Spleen (tissue), 7 donors: ENCODE measurements at regions not wholly inside any gene's neighbourhood (a gene's known extent, or its start where the extent isn't known, plus 50 kb on each side); places are given as distances from the start of the nearest gene placed in this dataset.

ENCODE experiments used
- POLR2A ChIP-seq, 3 donors: fragments of 450-650 bp; IDR thresholded peaks; one replicate each; pipeline ENCODE4 v1.5.1; 2017; ENCODE audit warnings: antibody characterized with exemption in 3 of 3, mild to moderate bottlenecking in 1 of 3
- POLR2AphosphoS5 ChIP-seq, 3 donors: sonication (generic); formaldehyde crosslinking; IDR thresholded peaks; one replicate each; pipeline ENCODE4 v1.5.1; 2017; ENCODE audit warnings: antibody characterized with exemption in 3 of 3
- TF ChIP-seq, protein P1 (sequence below), 11 experiments: fragments of 200-600 bp in 7 of 11; fragments of 450-650 bp in 4 of 11; sonication (generic) in 4 of 11; IDR thresholded peaks in 8 of 11; conservative IDR thresholded peaks in 3 of 11; 1 replicate in 7 of 11; 2 replicates in 4 of 11; pipeline versions ENCODE4 v1.4.0 to v1.8.0; 2016 to 2021; ENCODE audit warnings: antibody characterized with exemption in 11 of 11, inconsistent platforms in 4 of 11, mild to moderate bottlenecking in 1 of 11
- donor health status: DM: no; HTN: no; CAD: no; lungs with moderate emphysema.
- donor health status: DM: no; HTN: no; CAD: no.
- donor health status: DM: no; HTN: no; CAD: no.

DNA sequence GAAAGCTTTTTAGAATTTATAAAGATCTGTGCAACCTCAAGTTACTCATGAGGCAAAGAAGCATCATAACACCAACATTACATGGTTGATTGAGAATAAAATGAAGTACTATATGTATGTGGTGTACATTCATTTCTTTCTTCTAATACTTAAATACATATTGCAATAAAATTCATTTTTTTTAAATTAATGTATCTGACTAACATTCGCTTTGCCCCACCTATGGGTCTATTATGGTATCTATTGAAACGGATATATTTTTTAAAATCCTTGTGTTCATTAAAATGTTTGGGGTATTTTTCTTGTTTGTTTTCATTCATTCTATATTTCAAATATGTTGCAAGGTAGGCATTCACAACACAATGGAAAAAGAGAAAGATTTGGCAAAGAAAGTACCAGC lies 237.5 kb downstream of the DSEL start:
- no peak for TF ChIP-seq POLR2A (IDR thresholded peaks at IDR 0.05)
- TF ChIP-seq, protein P1, sequence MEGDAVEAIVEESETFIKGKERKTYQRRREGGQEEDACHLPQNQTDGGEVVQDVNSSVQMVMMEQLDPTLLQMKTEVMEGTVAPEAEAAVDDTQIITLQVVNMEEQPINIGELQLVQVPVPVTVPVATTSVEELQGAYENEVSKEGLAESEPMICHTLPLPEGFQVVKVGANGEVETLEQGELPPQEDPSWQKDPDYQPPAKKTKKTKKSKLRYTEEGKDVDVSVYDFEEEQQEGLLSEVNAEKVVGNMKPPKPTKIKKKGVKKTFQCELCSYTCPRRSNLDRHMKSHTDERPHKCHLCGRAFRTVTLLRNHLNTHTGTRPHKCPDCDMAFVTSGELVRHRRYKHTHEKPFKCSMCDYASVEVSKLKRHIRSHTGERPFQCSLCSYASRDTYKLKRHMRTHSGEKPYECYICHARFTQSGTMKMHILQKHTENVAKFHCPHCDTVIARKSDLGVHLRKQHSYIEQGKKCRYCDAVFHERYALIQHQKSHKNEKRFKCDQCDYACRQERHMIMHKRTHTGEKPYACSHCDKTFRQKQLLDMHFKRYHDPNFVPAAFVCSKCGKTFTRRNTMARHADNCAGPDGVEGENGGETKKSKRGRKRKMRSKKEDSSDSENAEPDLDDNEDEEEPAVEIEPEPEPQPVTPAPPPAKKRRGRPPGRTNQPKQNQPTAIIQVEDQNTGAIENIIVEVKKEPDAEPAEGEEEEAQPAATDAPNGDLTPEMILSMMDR (IDR thresholded peaks at IDR 0.05 in 8 of 11, conservative IDR thresholded peaks at IDR 0.05 in 3 of 11), result no peak
- TF ChIP-seq POLR2AphosphoS5 (IDR thresholded peaks at IDR 0.05), result no peak
